GM21515 (cell line): ENCODE measurements at regions not wholly inside any gene's neighbourhood (a gene's known extent, or its start where the extent isn't known, plus 50 kb on each side); places are given as distances from the start of the nearest gene placed in this dataset.

ENCODE experiments used
- ATAC-seq: cut with Tn5 transposase; IDR thresholded peaks from one replicate; pipeline ENCODE4 v1.9.1; 2021; ENCODE audit not compliant: unreplicated experiment

DNA sequence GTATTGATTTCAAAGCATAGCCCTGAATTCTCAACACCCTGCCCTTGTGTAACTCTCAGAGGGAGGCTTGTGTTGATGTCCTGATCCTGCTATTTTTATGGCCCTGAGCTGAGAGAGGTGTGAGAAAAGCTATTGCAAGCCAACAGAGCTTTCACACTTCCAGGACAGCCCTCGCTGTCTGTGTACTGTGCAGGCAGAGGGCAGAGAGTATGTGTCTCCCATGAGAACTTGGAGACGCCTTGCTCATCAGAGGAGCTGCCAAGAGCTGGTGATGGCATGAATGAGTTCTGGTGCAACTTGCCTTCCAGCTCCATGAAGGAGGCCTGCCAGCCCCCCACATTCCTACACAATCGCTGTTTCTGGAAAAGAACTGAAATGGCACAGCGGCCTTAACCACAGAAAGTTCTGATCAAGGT lies 144.1 kb upstream of the AJAP1 start:
- no peak for ATAC-seq

DNA sequence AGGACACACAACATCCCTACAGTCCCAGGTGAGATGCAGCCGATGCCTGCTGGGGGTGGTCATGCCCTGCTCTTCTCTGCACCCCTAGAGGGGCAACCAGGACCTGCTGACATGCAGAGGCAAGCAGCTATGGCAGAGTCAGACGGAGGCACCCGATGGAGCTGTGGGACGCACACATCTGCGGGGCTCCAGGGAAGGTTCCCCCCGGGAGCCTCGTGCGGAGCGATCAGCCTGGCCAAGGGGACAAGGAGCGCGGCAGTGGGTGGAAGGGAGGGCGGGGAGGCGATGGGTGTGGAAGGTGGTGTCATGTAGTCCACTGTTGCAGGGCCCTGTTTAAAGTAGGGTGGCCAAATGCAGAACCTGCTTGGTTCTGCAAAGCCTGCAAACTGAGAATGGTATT lies 143.0 kb upstream of the AJAP1 start:
- no peak for ATAC-seq

DNA sequence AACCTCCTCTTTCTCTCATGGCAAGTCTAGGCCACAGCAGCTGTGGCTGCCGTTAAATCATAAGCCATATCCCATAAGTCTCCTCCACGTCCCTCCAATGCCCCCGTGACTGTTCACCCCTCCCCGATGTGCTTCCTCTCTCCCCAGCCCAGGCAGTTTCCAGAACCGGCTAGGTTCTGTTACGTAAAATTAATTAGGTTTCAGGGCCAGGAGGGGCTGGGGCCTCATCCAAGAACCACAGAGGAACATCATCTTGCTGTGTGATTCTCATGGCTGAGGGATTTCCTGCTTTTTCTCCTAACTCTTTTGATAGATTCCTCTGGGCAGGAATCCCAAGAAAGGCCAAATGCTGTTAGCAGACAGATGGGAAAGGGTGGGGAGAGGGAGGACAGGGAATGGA lies 141.8 kb upstream of the AJAP1 start:
- no peak for ATAC-seq

DNA sequence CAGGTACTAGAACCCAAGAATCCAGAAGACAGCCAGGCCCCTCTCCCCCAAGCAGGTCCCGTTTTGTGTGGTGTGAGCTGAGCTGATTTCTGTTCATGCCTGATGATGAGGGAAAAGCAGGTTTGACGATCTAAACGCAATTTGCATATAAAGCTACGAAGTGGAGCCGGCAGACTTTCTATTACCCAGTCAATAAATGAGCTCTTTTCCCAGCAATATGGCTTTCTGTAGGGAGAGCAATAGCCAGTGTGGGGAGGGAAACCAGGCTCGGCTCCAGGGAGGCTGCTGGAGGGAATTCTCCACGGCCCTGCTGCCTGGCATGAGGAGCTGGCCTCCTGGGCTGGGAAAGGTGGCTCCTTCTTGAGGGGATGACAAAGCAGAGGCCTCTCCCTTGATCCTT lies 140.7 kb upstream of the AJAP1 start:
- ATAC-seq: no peak

DNA sequence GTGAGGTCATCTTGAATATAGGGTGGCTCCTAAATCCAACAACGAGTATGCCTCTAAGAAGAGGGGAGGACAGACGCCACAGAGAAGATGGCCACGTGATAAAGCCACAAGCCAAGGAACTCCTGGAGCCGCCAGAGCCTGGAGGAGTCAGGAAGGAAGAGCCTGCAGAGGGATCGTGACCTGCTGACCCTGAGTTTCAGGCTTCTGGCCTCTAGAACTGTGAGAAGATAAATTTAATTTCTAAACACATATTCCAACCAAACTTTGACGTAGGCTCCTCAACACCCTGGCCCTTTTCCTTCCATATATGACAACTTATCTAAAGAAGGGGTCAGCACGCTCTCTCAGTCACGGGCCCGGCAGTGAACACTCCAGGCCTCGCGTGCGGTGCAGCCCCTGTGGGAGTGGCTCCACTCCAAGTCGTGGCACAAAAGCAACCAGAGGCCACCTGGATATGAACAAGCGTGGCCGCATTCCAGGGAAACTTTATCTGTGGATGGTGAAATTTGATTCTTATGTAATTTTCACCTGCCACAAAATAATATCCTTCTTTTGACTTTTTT lies 138.6 kb upstream of the AJAP1 start:
- ATAC-seq: no peak

DNA sequence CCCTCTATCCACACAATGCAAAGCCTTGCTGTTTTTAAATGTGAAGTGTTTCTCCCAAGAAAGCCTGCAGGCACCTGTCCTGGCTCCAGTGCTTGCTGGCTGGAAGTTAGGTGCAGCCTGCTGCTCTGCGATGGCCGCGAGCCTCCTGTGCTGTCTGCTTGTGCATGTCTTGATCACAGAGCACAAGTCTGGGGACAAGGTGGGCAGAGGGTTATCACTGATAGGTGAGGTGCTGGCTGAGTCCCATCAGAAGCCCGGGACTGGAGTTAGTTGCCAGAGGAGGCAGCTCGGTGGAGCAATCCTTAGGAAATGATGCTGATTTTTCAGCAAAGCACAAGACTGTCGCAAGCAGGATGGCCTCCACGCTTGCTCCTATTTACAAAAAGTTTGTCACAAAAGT lies 137.8 kb upstream of the AJAP1 start:
- ATAC-seq: no peak

DNA sequence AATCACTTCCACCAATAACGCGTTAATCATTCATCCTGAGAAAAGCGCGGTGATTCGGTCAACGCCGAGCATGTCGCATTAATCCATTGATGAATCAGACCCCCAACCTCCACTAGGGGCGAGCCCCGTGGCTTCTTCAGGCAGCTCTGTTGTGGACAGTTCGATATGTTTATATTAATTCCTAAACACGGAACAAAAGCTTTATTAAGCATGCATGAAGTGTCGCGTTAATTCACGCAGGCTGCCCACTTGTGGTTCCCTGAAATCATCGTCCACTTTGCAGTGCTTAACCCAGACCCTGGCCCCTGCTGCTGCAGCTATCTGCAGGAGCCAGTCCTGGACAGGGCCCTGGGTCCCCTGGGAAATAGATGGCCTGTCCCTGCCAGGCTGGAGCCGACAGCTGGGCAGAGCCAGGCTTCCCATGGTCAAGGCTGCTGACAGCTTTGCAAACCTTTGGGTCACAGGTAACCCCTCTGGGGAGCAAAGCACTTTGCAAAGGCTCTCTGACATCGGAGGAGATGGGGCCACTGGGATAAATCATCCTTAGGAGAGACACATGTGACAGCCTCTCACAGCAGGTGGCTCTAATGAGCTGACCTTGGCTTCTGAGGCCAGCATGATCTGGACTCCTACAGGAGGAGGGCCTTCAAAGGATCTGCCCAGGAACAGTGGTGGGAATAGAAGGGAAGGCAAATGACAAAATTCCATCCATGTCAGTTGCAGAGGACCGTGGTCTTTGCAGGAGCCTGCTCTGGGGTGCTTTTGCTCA lies 137.0 kb upstream of the AJAP1 start:
- ATAC-seq: no peak

DNA sequence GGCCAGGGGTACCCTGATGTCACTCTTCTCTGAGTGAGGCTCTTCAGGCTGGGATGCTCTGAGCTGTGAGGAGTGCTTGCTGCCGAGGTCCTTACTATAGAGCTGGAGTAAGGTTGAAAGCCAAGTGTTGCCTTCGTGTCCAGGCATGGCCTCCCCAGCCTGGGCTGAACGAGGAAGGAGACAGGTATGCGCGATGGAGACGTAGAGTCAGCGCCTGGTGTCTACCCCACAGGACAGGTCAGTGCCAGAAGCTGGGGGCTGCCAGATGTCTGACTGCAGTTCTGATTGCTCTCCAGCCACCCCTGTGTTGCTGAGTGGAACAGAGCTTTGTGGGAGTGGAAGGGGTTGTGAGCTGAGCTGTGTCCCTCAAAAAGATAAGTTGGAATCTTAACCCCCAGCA lies 135.8 kb upstream of the AJAP1 start:
- ATAC-seq: no peak

DNA sequence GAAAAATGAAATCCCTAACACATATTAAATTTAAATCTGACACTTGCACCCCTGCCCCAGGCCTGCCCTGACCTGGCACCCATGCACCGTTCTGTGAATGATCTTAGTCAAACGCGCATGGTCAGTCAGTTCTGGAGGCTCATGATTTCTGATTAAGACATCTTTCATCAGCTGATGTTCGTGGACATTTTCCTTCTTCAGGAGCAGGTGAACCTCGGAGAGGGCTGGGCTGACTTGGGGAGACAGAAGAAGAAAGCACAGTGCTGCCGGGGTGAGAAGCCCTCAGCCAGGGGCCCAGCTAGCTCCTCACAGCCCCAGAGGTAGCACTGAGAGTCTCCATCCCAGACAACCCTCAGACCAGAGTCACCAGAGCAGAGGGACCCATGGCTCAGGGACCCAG lies 134.5 kb upstream of the AJAP1 start:
- ATAC-seq: no peak

DNA sequence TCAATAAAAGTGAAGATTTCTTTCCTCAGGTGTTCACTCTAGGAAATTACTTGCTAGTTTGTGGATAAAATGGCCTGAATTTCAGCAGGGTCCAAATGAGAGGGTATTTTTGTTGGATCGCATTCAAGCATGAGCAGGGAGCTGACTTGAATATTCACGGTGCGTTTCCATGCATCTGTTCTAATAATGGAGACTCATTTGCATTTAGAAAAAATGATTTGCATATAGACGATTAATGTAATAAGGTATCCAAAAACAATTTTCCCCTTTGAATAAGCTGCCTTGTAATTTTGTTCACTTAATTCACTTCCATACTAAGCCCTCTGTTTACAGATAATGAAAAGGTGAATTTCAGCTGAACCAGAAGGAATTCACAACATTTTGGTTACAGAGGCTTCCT lies 130.9 kb upstream of the AJAP1 start:
- no peak for ATAC-seq

DNA sequence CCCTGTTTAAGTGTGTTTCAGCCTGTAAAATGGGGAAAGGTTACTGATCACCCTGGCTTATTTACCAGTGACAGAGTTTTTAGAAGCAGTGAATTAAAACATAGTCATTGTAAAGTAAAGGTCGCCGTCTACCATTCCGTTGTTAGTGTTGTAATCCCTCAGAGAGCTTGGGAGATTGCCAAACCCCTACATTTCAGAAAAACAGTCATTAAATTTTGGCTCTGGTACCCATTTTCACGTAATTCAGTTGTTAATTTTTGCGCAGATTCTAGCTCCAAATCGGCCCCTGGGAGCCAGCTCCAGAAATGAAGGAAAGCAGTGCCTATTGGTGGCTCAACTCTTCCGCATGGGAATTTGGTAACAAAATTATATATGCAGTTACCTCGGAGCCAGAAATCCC lies 127.7 kb upstream of the AJAP1 start:
- ATAC-seq: no peak

DNA sequence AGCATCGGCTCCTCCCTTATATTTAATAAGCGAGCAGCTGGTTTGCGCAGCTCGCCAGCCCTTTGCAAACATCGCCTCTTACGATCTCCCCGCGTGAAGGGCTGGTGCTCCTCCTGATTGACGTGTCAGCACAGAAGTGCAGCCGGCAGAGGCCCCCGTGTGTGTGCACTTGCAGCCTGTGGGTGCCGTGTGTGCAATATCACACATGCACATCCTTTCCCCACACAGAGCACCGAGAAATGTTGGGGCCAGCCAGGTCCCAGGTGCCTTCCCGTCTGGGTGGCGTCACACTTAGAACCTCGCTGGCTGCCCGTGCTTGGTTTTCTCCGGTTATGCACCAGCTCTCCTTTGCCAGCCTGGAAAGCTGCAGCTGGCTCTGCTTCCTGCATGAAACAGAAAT lies 126.6 kb upstream of the AJAP1 start:
- no peak for ATAC-seq

DNA sequence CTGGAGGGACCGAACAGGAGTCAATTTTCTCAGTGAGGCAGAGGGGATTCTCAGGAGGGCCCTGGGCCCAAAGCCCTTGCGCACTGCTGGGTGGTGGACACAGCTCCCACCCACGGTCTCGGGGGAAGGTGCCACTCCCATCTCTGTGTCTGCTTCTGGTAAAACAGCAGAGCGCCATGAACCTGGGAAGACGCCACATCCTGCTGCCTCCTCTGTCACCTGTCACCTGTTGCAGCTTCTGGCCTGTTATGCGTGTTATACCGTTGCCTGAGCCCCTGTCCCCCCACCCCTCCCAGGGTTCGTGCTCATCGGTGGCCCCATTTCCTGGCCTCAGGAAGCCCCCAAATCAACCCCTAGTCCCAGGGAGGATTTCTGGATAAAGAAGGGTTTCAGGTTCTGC lies 125.8 kb upstream of the AJAP1 start:
- no peak for ATAC-seq

DNA sequence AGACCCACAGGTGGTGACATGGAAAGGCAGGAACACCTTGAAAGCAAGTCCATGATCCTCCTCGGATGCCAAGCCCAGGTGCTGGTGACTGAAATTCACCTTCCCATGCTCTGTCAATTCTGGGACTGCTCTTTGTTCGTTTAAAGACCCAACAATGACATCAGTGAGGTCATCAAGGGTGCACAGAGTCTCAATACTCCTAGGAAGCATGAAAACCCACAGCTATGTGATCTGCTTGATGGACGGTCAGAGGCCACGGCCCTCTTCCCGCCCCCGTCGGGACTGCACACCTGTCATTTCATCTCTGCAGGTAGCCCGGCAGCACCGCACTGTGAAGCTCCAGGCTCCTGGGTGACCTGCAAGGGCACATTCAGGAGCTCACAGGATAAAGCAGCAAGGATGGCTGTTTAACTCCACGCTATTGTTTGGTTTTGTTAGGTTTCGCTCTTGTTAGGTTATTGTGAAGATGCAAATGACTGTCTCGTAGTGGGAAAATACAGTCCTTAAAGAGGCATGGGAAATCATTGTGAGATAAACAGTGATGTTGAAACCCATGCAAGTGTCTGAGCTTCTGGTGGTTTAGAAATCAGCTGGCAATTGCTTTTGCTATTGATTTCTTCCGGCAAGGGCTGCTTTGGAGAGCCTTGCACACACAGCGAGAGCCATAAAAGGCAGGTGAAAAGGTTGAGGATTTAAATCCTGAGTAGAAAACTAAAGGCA lies 124.8 kb upstream of the AJAP1 start:
- no peak for ATAC-seq

DNA sequence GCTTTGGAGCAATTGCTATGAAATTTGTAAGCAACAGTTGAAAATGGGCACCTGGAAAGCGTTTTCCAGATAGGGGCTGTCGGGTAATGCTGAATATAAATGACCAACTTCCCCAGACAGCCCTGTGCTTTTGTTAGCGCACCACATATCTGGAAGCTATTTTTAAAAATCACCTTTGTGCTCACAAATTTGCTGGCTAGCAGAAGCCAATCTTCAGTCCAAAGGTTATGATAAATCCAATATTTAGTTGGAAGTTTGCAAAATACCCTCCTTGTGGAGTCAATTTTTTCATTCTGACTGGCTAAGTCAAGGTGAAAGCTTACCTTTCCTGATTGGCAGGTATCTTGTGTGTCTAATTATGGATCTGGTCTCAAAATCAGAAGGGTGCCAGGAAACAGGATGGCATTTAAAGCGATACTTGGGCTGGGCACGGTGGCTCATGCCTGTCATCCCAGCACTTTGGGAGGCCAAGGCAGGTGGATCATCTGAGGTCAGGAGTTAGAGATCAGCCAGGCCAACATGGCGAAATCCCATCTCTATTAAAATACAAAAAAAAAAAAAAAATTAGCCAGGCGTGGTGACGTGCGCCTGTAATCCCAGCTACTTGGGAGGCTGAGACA lies 124.1 kb upstream of the AJAP1 start:
- no peak for ATAC-seq

DNA sequence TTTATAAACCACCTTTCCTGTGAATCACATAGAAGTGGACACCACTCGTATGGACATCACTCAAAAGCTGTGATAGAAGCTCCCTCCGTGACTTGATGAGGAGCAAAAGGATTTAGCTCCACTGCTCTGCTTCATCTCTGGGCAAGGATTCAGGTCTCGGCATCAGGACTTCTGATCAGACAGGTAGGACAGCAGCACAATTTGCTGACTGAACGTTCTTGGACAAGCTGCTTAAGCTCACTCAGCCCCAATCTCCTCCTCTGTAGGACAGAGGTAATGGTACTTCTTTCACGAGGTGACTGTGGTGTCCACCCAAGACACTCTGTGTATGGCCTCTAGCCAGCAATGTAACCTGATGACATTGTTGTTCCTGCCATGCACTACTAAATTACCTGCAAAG lies 122.6 kb upstream of the AJAP1 start:
- ATAC-seq: no peak

DNA sequence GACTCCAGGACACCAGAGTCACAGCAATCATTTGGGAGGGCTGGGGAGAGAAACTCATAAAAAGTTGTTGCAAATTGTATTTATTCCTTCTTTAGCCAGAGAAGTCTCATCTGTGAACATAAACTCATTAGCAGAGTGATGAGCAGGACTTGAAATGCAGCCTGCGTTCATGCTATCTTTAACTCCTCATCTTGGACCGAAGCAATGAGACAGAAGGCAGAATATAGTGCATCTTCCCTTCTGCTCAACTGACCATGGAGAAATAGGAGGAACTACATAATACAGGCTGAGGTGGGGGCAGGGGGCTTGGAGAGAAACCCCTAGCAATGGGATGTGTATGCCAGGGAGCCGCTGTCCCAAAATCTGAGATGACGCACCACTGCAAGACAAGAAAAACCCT lies 121.8 kb upstream of the AJAP1 start:
- no peak for ATAC-seq

DNA sequence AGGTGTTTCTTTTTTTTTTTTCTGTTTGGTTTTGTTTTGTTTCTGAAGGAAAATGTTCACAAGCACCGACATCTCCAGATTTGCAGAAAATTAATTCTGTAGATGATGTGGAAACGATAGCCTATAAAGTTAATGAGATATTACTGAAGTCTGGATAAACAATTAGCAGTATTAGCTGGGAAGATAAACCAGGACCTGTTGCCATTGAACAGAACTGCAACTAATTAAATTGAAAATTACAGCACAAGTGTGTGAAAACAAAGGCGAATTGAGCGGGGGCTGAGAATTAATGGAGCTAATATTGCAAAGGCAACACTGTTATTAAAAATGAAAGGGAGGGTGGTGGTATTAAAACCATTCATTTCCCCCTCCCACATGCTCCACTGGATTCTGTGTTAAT lies 107.5 kb upstream of the AJAP1 start:
- no peak for ATAC-seq

DNA sequence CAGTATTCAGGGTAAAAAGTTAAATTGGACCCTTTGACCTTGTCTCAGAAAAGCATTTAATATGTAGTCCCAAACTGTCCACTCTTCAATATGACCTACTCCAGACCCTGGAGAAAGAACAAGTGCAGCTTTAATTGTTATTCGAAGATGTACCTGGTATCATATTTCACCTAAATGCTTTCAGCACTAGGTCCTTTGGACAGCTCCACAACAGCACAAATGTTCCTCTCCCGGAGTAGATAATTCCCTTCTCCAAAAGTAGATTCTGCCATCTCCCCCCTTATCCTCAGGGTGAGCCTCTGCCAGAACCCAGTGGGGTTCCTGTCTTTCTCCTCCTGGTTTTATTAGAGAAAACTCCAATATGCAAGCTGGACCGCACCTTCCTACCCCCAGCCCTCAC lies 104.5 kb upstream of the AJAP1 start:
- ATAC-seq: no peak

DNA sequence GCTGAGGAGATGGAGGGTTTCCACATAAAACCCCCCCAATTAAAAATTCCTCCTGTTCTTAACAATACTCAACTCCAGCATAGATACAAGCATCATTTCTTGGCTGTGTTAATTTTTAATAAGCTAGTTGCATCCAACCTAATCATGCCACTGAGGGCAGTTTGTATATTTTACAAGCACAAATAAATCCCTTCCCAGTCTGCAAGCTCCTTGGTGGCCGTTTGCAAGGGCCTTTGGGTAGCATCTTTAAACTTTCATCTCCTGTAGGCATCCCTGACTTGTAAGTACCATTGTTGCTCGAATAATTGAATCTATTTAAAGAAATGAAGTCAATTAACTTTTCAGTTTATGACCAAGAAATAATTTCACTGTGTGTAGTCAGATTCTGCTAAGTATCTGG lies 103.5 kb upstream of the AJAP1 start:
- no peak for ATAC-seq

DNA sequence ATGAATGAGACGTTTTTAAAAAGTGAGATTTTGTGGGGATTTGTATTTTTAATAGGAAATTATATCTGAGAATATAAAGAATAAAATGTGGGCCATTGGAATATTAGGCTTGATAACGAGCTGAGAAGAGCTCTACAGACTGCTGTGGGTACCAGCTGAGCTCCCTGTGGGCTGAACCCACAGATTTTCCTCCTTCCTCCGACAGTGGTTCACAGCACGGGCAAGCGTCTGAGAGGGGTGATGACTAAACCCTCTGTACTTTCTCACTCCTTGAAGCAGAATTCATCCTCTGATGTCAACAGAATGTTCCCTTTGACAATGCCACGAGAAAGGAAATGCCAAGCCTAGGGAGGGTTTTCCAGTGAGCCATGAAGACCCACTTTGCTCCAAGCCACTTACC lies 102.7 kb upstream of the AJAP1 start:
- no peak for ATAC-seq

DNA sequence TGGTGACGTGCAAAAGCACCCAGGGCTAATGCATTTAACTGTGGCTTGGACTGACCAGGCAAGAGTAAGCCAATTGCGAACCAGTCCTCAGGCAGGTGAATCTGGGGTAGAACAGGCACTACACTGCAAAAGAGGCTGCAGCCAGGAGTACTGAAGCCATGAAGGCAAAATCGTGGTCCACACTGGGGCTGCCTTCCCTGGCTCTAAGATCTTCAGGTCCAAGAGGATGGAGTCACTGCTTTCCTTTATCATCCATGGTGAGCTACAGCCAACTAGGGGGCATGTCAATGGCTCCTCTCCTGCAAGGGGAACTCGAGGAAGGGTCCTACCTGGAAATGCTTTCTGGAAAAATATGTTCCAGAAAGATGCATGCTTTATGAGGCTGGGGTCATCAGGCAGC lies 100.6 kb upstream of the AJAP1 start:
- ATAC-seq: no peak
